ENCODE measurements at regions not wholly inside any gene's neighbourhood (a gene's known extent, or its start where the extent isn't known, plus 50 kb on each side); places are given as distances from the start of the nearest gene placed in this dataset.

DNA sequence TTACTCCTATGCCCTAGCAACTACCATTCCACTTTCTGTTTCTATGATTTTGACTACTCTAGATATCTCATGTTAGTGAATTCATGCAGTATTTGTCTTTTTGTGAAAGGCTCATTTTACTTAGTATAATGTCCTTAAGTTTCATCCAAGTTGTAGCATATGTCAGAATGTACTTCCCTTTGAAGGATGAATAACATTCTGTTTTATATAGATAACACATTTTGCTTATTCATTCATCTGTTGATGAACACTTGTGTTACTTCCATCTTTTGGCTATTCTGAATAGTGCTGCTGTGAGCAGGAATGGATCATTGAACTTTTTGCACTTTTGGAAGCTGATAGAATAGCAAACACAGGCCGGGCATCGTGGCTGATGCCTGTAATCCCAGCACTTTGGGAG, 140.2 kb upstream of the MYO10 start:
- no peak overlapping the region for H2AFZ ChIP-seq (ENCODE audit: low read length)
- no peak overlapping the region for H3K9ac ChIP-seq (ENCODE audit: low read length)
- H3K4me2 ChIP-seq (ENCODE audit: low read length), result no peak overlapping the region
- no peaks in the 10 kb centered on the region for H3K9me3 ChIP-seq (ENCODE audit: low read length)
- H3K4me3 ChIP-seq (ENCODE audit: low read depth, low read length, poor library complexity, severe bottlenecking), result no peak overlapping the region
- no peaks in the 10 kb centered on the region for H3K36me3 ChIP-seq (ENCODE audit: insufficient read depth, low read length)
- H3K79me2 ChIP-seq (ENCODE audit: insufficient read depth, low read length), result no peaks in the 10 kb centered on the region
- TF ChIP-seq, protein P1, sequence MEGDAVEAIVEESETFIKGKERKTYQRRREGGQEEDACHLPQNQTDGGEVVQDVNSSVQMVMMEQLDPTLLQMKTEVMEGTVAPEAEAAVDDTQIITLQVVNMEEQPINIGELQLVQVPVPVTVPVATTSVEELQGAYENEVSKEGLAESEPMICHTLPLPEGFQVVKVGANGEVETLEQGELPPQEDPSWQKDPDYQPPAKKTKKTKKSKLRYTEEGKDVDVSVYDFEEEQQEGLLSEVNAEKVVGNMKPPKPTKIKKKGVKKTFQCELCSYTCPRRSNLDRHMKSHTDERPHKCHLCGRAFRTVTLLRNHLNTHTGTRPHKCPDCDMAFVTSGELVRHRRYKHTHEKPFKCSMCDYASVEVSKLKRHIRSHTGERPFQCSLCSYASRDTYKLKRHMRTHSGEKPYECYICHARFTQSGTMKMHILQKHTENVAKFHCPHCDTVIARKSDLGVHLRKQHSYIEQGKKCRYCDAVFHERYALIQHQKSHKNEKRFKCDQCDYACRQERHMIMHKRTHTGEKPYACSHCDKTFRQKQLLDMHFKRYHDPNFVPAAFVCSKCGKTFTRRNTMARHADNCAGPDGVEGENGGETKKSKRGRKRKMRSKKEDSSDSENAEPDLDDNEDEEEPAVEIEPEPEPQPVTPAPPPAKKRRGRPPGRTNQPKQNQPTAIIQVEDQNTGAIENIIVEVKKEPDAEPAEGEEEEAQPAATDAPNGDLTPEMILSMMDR (IDR thresholded peaks at IDR 0.05; ENCODE audit: low read length), result no peak
- no peak for TF ChIP-seq EZH2 (IDR thresholded peaks at IDR 0.05; ENCODE audit: borderline replicate concordance, low read length)
- 0 out of 2 replicates have a peak, but pooled peaks cover 3% of the 10 kb centered on the region for H3K27me3 ChIP-seq (ENCODE audit: insufficient read depth, low read length)
- no peaks in the 10 kb centered on the region for H3K4me1 ChIP-seq (ENCODE audit: insufficient read depth, low read length, severe bottlenecking)
- no peaks in the 10 kb centered on the region for H4K20me1 ChIP-seq (ENCODE audit: insufficient read depth, low read length)
- no peaks in the 10 kb centered on the region for H3F3A ChIP-seq (ENCODE audit: insufficient read depth, low read length)
- no peaks in the 10 kb centered on the region for H3K9me2 ChIP-seq (ENCODE audit: low read depth, low read length)
- no peak overlapping the region for H3K27ac ChIP-seq (ENCODE audit: low read depth, low read length, poor library complexity, severe bottlenecking)

DNA sequence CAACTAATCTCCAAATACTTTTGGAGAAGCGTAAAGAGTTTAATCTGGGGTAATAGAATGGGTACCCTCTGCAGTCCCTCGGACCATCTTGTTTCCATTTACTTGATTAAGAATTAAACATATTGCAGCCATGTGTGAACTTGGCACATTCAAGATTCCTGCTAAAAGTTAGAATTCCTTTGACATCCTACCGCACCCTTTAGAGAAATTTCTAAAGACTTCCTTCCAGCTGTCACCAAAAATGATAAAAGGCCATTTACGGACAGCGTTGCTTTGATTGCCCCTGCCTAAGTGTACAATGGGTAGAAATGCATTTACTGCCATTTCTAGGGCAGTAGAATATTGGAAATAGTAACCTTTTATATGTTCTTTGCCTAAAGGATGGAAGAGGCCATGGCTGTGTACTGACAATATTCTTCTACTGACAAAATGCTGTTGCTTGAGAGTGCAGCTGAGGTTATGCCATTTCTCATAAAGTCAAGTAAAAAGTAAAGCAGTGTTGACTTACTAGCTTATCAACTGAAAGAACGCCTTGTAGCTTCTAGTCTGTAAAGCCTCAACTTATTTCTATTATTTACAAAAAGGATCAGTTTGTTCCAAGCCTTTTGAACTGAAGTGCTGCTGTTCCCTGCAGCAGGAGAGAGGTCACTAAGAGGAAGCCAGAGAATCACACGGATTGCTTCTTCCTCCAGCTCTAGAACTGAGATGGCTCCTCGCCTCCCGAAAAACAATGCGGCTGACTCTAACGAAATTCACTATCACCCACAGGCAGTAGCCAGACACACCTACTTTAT, 139.8 kb upstream of the BASP1 start:
- TF ChIP-seq, protein P1 (IDR thresholded peaks at IDR 0.05; ENCODE audit: low read length), result no peak
- no peak for TF ChIP-seq EZH2 (IDR thresholded peaks at IDR 0.05; ENCODE audit: borderline replicate concordance, low read length)
- H3K4me3 ChIP-seq (ENCODE audit: low read depth, low read length, poor library complexity, severe bottlenecking), result no peak overlapping the region
- no peak overlapping the region for H3K4me2 ChIP-seq (ENCODE audit: low read length)

DNA sequence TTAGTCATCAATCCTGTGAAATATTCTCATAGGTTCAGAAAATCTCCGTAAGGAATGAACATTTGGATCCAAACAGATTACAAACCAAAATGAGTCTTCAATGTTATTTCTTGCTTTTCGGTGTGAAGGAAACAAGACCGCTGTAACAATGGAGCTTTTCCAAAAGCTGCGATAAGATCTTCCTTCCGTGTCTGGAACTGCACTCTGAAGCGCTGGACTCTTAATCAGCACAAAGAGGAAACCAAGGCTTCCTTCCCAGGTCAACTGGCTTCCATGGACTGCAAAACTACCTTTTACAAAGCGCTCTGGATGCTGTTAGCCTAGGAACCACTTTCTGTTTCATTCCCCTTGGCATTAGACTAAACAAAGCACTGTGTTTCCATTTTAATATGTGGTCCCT, 137.9 kb upstream of the BASP1 start:
- H4K20me1 ChIP-seq (ENCODE audit: insufficient read depth, low read length), result no peaks in the 10 kb centered on the region
- H2AFZ ChIP-seq (ENCODE audit: low read length), result no peak overlapping the region
- H3K9me2 ChIP-seq (ENCODE audit: low read depth, low read length), result no peaks in the 10 kb centered on the region
- no peak overlapping the region for H3K4me2 ChIP-seq (ENCODE audit: low read length)
- no peak for TF ChIP-seq EZH2 (IDR thresholded peaks at IDR 0.05; ENCODE audit: borderline replicate concordance, low read length)
- TF ChIP-seq, protein P1 (IDR thresholded peaks at IDR 0.05; ENCODE audit: low read length), result no peak
- no peaks in the 10 kb centered on the region for H3K36me3 ChIP-seq (ENCODE audit: insufficient read depth, low read length)
- H3F3A ChIP-seq (ENCODE audit: insufficient read depth, low read length), result no peaks in the 10 kb centered on the region
- no peak overlapping the region for H3K9ac ChIP-seq (ENCODE audit: low read length)
- no peaks in the 10 kb centered on the region for H3K9me3 ChIP-seq (ENCODE audit: low read length)
- no peak overlapping the region for H3K27ac ChIP-seq (ENCODE audit: low read depth, low read length, poor library complexity, severe bottlenecking)
- no peaks in the 10 kb centered on the region for H3K79me2 ChIP-seq (ENCODE audit: insufficient read depth, low read length)
- no peak overlapping the region for H3K4me3 ChIP-seq (ENCODE audit: low read depth, low read length, poor library complexity, severe bottlenecking)
- 0 out of 2 replicates have a peak, but pooled peaks cover 3% of the 10 kb centered on the region for H3K27me3 ChIP-seq (ENCODE audit: insufficient read depth, low read length)
- no peaks in the 10 kb centered on the region for H3K4me1 ChIP-seq (ENCODE audit: insufficient read depth, low read length, severe bottlenecking)

More for the DNA sequence above, 139.8 kb upstream of the BASP1 start:
- Histone ChIP-seq H3K9ac (ENCODE audit: low read length) (no peak overlapping the region), H4K20me1 (ENCODE audit: insufficient read depth, low read length) (no peaks in the 10 kb centered on the region), H3K27me3 (ENCODE audit: insufficient read depth, low read length) (0 out of 2 replicates have a peak, but pooled peaks cover 3% of the 10 kb centered on the region), H3K27ac (ENCODE audit: low read depth, low read length, poor library complexity, severe bottlenecking) (no peak overlapping the region), H3K36me3 (ENCODE audit: insufficient read depth, low read length) (no peaks in the 10 kb centered on the region), H3K9me3 (ENCODE audit: low read length) (no peaks in the 10 kb centered on the region), H3K79me2 (ENCODE audit: insufficient read depth, low read length) (no peaks in the 10 kb centered on the region), H3K9me2 (ENCODE audit: low read depth, low read length) (no peaks in the 10 kb centered on the region), H3F3A (ENCODE audit: insufficient read depth, low read length) (no peaks in the 10 kb centered on the region), H2AFZ (ENCODE audit: low read length) (no peak overlapping the region), H3K4me1 (ENCODE audit: insufficient read depth, low read length, severe bottlenecking) (no peaks in the 10 kb centered on the region)
